ENCODE measurements at regions not wholly inside any gene's neighbourhood (a gene's known extent, or its start where the extent isn't known, plus 50 kb on each side); places are given as distances from the start of the nearest gene placed in this dataset.
"Not testable (repeated sequence)": the region's sequence is repeated elsewhere in the genome, so short reads cannot be mapped to it uniquely, and the experiment has no call there.

DNA sequence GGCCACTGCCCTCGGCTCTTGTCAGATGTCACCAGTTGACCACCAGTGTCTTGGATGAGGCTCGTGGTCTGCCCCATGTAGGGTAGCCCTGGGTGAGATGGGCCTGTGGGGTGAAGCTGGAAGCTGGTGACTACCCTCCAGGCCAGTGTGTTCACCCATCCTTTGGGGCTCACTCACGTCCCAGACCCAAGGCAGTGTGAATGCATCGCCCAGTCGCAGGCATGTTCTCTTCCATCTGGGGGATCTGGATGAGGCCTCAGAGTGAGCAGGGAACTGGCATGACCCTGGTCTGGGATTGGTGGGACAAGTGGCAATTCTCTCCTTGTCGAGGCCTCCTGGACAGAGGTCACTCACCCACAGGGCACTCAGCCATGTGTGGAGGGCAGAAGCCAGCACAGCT lies 120.1 kb upstream of the PHACTR3 start:
- H3K36me3 ChIP-seq (ENCODE audit: insufficient read depth, insufficient read length, low read length): no peaks in the 10 kb centered on the region
- DNase-seq (ENCODE audit: low read depth, low spot score): no peak
- H3K4me1 ChIP-seq (ENCODE audit: insufficient read depth, insufficient read length): no peaks in the 10 kb centered on the region
- no peaks in the 10 kb centered on the region for H3K27me3 ChIP-seq (ENCODE audit: insufficient read depth, insufficient read length)
- no peaks in the 10 kb centered on the region for H3K9me3 ChIP-seq (ENCODE audit: insufficient read depth, low read length)
- TF ChIP-seq YY1 (IDR thresholded peaks at IDR 0.05; ENCODE audit: insufficient read depth, insufficient read length): no peak
- no peak for TF ChIP-seq ZNF274 (IDR thresholded peaks at IDR 0.05; ENCODE audit: low read depth, low read length)
- TF ChIP-seq SUZ12 (IDR thresholded peaks at IDR 0.05; ENCODE audit: extremely low read depth, insufficient read depth, insufficient read length): no peak
- H3K9ac ChIP-seq (ENCODE audit: insufficient read length, low read depth): no peak overlapping the region
- H3K4me3 ChIP-seq (ENCODE audit: insufficient read length, low read depth): no peak overlapping the region

DNA sequence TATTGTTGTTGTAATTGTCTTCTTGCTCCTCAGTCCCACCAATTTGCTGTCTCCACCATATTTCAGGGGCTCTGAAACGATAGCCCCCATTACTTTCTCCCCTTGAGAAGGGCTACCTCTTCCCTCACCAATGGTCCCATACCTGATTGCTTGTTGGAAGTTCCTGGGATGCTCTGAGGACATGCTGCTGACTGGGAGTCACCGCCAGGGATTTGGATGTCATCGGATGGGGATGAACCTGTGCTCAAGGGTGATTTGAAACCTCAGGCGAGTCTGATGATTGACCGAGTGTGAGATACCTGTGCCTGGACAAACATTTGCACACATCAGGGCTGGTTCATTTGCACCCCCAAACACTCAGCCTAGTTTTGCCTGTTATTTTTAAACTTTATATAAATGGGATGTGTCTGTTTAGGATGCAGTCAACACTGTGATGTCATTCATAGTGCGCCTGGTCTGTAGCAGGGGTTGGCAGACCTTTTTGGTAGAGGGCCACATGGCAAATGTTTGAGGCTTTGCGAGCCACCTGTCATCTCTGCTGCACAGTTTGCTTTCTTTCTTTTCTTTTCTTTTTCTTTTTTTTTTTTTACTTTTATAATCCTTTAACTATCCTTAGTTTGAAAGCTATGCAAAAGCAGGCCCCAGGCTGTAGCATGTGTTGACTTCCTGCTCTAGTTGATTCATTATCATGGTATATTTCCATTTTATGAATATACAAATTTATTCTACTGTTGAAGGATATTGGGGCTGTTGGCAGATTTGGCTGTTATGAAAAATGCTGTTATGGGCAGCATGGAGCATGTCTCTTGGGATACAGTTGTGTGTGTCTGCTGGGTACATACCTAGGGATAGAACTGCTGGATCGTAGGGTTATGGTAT lies 118.5 kb upstream of the PHACTR3 start:
- Histone ChIP-seq H3K27me3 (ENCODE audit: insufficient read depth, insufficient read length) (no peaks in the 10 kb centered on the region), H3K36me3 (ENCODE audit: insufficient read depth, insufficient read length, low read length) (no peaks in the 10 kb centered on the region), H3K9ac (ENCODE audit: insufficient read length, low read depth) (no peak overlapping the region), H3K4me1 (ENCODE audit: insufficient read depth, insufficient read length) (no peaks in the 10 kb centered on the region), H3K4me3 (ENCODE audit: insufficient read length, low read depth) (no peak overlapping the region), H3K9me3 (ENCODE audit: insufficient read depth, low read length) (no peaks in the 10 kb centered on the region)
- no peak for TF ChIP-seq YY1 (IDR thresholded peaks at IDR 0.05; ENCODE audit: insufficient read depth, insufficient read length)
- TF ChIP-seq ZNF274 (IDR thresholded peaks at IDR 0.05; ENCODE audit: low read depth, low read length): no peak
- TF ChIP-seq SUZ12 (IDR thresholded peaks at IDR 0.05; ENCODE audit: extremely low read depth, insufficient read depth, insufficient read length): no peak
- no peak for DNase-seq (ENCODE audit: low read depth, low spot score)

DNA sequence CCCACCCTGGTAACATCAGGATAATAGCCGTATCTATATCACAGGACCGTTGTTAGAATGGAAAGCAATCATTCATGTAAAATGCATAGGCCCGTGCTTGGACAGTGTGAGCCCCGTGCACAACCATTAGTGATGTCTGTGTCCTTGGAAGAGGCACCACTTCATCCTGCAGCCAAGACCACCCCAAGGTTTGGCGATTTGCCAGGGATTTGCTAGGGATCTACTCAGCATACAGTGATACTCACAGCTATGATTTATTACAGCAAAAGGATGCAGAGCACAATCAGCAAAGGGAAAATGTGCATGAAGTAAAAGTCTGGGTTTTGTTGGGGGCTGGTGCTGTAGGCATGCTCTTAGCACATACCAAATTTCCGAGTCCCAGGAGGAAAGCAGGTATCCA lies 115.9 kb upstream of the PHACTR3 start:
- not testable (repeated sequence) for H3K27me3 ChIP-seq (ENCODE audit: insufficient read depth, insufficient read length); H3K9ac ChIP-seq (ENCODE audit: insufficient read length, low read depth); DNase-seq (ENCODE audit: low read depth, low spot score); H3K4me3 ChIP-seq (ENCODE audit: insufficient read length, low read depth); H3K9me3 ChIP-seq (ENCODE audit: insufficient read depth, low read length); H3K36me3 ChIP-seq (ENCODE audit: insufficient read depth, insufficient read length, low read length); H3K4me1 ChIP-seq (ENCODE audit: insufficient read depth, insufficient read length)

DNA sequence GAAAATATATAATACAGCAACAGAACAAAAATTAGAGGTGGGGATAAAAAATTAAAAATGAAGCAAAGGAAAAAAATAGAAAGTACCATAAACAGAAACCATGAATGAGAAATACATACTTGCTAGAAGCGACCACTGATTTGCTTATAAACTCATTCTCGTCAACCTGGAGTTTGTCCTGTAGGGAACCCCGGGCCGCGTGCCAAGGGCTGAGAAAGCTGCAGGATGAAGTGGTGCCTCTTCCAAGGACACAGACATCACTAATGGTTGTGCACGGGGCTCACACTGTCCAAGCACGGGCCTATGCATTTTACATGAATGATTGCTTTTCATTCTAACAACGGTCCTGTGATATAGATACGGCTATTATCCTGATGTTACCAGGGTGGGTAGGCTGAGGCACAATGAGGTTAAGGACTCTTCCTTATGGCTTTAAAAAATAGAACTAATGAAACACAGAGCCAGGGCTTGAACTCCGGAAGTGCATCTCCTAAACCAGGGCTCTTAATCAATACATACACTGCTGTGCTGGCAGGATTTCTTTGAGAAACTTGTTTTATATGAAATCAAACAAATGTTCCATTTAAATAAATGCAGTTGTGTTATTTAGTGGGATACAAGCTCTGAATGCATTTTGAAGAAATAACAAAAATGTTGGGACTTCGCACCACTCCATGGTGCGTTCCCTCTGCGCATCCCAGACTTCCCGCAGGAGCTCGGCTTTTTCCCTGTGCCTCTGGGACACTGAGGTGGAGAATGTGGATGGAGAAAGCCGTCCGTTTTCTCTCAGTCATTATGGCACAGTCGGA lies 113.9 kb upstream of the PHACTR3 start:
- not testable (repeated sequence) for H3K4me3 ChIP-seq (ENCODE audit: insufficient read length, low read depth); H3K36me3 ChIP-seq (ENCODE audit: insufficient read depth, insufficient read length, low read length); H3K27me3 ChIP-seq (ENCODE audit: insufficient read depth, insufficient read length); H3K4me1 ChIP-seq (ENCODE audit: insufficient read depth, insufficient read length); DNase-seq (ENCODE audit: low read depth, low spot score); H3K9me3 ChIP-seq (ENCODE audit: insufficient read depth, low read length); H3K9ac ChIP-seq (ENCODE audit: insufficient read length, low read depth)

DNA sequence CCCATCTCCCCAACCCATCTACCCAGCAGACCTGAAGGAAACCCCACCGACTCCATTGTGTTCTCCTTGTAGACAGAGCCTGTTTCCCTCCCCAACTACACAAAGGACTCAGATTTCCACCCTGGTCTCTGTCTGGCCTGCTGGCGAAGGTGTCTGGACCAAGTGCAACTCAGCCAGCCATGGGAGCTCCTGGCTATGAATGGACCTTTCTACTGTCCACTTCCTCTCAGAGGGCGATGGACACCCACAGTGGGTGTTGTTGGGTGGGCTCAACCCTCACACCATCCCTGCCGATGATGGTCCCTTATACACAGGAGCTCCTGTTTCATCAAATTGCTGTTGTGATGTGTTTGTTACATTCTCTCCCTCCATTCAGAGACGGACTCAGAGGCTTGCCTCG lies 112.5 kb upstream of the PHACTR3 start:
- Histone ChIP-seq H3K9me3 (ENCODE audit: insufficient read depth, low read length) (no peaks in the 10 kb centered on the region), H3K9ac (ENCODE audit: insufficient read length, low read depth) (no peak overlapping the region), H3K36me3 (ENCODE audit: insufficient read depth, insufficient read length, low read length) (no peaks in the 10 kb centered on the region), H3K4me3 (ENCODE audit: insufficient read length, low read depth) (no peak overlapping the region), H3K4me1 (ENCODE audit: insufficient read depth, insufficient read length) (no peaks in the 10 kb centered on the region), H3K27me3 (ENCODE audit: insufficient read depth, insufficient read length) (peaks cover 6% of the 10 kb centered on the region)
- no peak for DNase-seq (ENCODE audit: low read depth, low spot score)
- TF ChIP-seq SUZ12 (IDR thresholded peaks at IDR 0.05; ENCODE audit: extremely low read depth, insufficient read depth, insufficient read length): no peak
- TF ChIP-seq ZNF274 (IDR thresholded peaks at IDR 0.05; ENCODE audit: low read depth, low read length): no peak
- no peak for TF ChIP-seq YY1 (IDR thresholded peaks at IDR 0.05; ENCODE audit: insufficient read depth, insufficient read length)

DNA sequence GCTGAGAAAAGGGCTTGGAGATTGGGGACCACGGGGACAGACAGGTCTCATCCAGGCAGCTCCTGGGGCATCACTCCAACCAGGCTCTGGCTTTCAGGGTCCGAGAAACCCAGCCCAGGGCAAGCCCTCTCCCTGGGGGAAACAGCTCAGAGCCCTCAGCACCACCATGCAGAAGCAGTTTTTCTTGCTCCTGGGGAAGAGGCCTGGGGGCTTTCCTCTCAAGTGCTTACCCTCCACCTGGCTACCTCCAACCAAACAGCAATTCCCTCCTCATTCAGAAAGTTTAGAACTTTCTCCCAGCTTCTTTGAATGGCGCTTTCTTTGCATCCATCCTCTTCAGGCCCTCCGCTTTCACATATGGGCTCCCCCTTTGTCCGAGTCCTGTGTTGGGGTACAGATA lies 110.4 kb upstream of the PHACTR3 start:
- no peak for TF ChIP-seq SUZ12 (IDR thresholded peaks at IDR 0.05; ENCODE audit: extremely low read depth, insufficient read depth, insufficient read length)
- TF ChIP-seq YY1 (IDR thresholded peaks at IDR 0.05; ENCODE audit: insufficient read depth, insufficient read length): no peak
- no peak for TF ChIP-seq ZNF274 (IDR thresholded peaks at IDR 0.05; ENCODE audit: low read depth, low read length)
- no peak for DNase-seq (ENCODE audit: low read depth, low spot score)
- no peak overlapping the region for H3K9ac ChIP-seq (ENCODE audit: insufficient read length, low read depth)
- H3K4me1 ChIP-seq (ENCODE audit: insufficient read depth, insufficient read length): no peaks in the 10 kb centered on the region
- H3K9me3 ChIP-seq (ENCODE audit: insufficient read depth, low read length): no peaks in the 10 kb centered on the region
- H3K36me3 ChIP-seq (ENCODE audit: insufficient read depth, insufficient read length, low read length): no peaks in the 10 kb centered on the region
- peaks cover 8% of the 10 kb centered on the region for H3K27me3 ChIP-seq (ENCODE audit: insufficient read depth, insufficient read length)
- H3K4me3 ChIP-seq (ENCODE audit: insufficient read length, low read depth): no peak overlapping the region

DNA sequence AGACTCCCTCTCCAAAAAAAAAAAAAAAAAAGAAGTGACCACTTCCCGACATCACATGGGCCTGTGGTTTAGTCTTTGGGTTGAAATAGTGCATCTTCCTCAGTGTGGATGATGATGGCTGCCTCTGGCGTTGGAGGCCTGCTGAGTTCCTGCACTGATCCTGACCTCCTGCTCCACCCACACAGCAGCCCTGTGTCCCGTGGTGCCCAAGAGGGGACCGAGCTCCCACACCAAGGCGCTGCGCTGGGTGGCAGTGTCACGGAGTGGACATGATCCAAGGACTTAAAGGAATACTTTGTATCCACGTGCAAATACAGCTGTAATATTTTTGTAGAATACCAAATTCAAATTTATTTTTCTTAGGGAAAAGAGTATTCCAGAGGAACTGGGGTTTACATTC lies 109.2 kb upstream of the PHACTR3 start:
- TF ChIP-seq ZNF274 (IDR thresholded peaks at IDR 0.05; ENCODE audit: low read depth, low read length) (no peak), YY1 (IDR thresholded peaks at IDR 0.05; ENCODE audit: insufficient read depth, insufficient read length) (no peak)
- DNase-seq (ENCODE audit: low read depth, low spot score): no peak
- H3K9me3 ChIP-seq (ENCODE audit: insufficient read depth, low read length): peaks cover 7% of the 10 kb centered on the region; the same call in 1 of the 2 replicates
- no peak overlapping the region for H3K9ac ChIP-seq (ENCODE audit: insufficient read length, low read depth)
- no peaks in the 10 kb centered on the region for H3K36me3 ChIP-seq (ENCODE audit: insufficient read depth, insufficient read length, low read length)
- no peak overlapping the region for H3K4me3 ChIP-seq (ENCODE audit: insufficient read length, low read depth)
- peaks cover 8% of the 10 kb centered on the region for H3K27me3 ChIP-seq (ENCODE audit: insufficient read depth, insufficient read length)
- H3K4me1 ChIP-seq (ENCODE audit: insufficient read depth, insufficient read length): no peaks in the 10 kb centered on the region
